NCI-H1930 (cell line): ENCODE measurements at regions not wholly inside any gene's neighbourhood (a gene's known extent, or its start where the extent isn't known, plus 50 kb on each side); places are given as distances from the start of the nearest gene placed in this dataset.
"Not testable (repeated sequence)": the region's sequence is repeated elsewhere in the genome, so short reads cannot be mapped to it uniquely, and the experiment has no call there.

Experiments used
- DNase-seq, 2 experiments: peaks; one replicate each; lab custom pipeline; 2025; lab: John Stamatoyannopoulos, UW

- DNase-seq, result not testable (repeated sequence)
Observed at GRCh38 chr3:48101301-48101650, 85.1 kb upstream of the MAP4 start.

- DNase-seq, result no peak
Observed at GRCh38 chr3:48092270-48092669, 76.1 kb upstream of the MAP4 start.

GRCh38 chr3:48090166-48090939, 74.1 kb upstream of the MAP4 start:
- no peak for DNase-seq

GRCh38 chr3:48088749-48089466, 72.7 kb upstream of the MAP4 start:
- DNase-seq, result peak; percentile 86 to 88

GRCh38 chr3:48088056-48088748, 72.0 kb upstream of the MAP4 start:
- DNase-seq, result no peak

- DNase-seq, result no peak
Observed at GRCh38 chr3:48086705-48087104, 70.5 kb upstream of the MAP4 start.

- no peak for DNase-seq
Observed at GRCh38 chr3:48084929-48085328, 68.7 kb upstream of the MAP4 start.

- DNase-seq, result no peak
Observed at GRCh38 chr3:48084170-48084569, 68.0 kb upstream of the MAP4 start.

GRCh38 chr3:48082580-48083184, 66.5 kb upstream of the MAP4 start:
- no peak for DNase-seq

GRCh38 chr3:48077815-48078214, 61.6 kb upstream of the MAP4 start:
- DNase-seq, result no peak

GRCh38 chr3:48070030-48070429, 53.8 kb upstream of the MAP4 start:
- DNase-seq, result no peak

- DNase-seq, result no peak
Observed at GRCh38 chr3:48069339-48069738, 53.1 kb upstream of the MAP4 start.

- no peak for DNase-seq
Observed at GRCh38 chr3:48068886-48069285, 52.7 kb upstream of the MAP4 start.

- DNase-seq, result not testable (repeated sequence)
Observed at GRCh38 chr3:48068320-48068719, 52.1 kb upstream of the MAP4 start.

GRCh38 chr3:48067271-48067670, 51.1 kb upstream of the MAP4 start:
- no peak for DNase-seq
